ENCODE measurements at regions not wholly inside any gene's neighbourhood (a gene's known extent, or its start where the extent isn't known, plus 50 kb on each side); places are given as distances from the start of the nearest gene placed in this dataset.

- TF ChIP-seq CTCF (IDR thresholded peaks at IDR 0.05): no peak
- TF ChIP-seq POLR2A (IDR thresholded peaks at IDR 0.05): no peak
Observed at GRCh38 chr5:2891781-2892180, 140.3 kb upstream of the IRX2 start.

Data from tibial nerve (tissue), 3 donors.